MM.1S (cell line): ENCODE measurements at regions not wholly inside any gene's neighbourhood (a gene's known extent, or its start where the extent isn't known, plus 50 kb on each side); places are given as distances from the start of the nearest gene placed in this dataset.
A peak's percentile ranks its signal among the peaks of the same experiment; 100 is the strongest.
"Not testable (repeated sequence)": the region's sequence is repeated elsewhere in the genome, so short reads cannot be mapped to it uniquely, and the experiment has no call there.

ENCODE experiments used
- DNase-seq: peaks from one replicate; pipeline ENCODE4 v3.0.0-alpha.2; 2015
- H2AFZ ChIP-seq: fragments of 300-600 bp; sonication (generic); 2 replicates; pipeline ENCODE4 v1.6.0; 2016; ENCODE audit warnings: antibody characterized with exemption, low read length
- H3F3A ChIP-seq: fragments of 300-600 bp; sonication (generic); 2 replicates; pipeline ENCODE4 v1.6.1; 2016; ENCODE audit warnings: mild to moderate bottlenecking, antibody characterized with exemption, low read length, moderate library complexity, mixed read lengths; ENCODE audit not compliant: insufficient read depth
- H3K27ac ChIP-seq: fragments of 300-600 bp; sonication (generic); 2 replicates; pipeline ENCODE4 v1.5.1; 2016; ENCODE audit warnings: mild to moderate bottlenecking, low read length
- H3K27me3 ChIP-seq: fragments of 300-600 bp; sonication (generic); replicated peaks from 2 replicates; pipeline ENCODE4 v1.6.0; 2016; ENCODE audit warnings: low read length; ENCODE audit not compliant: insufficient read depth
- H3K36me3 ChIP-seq: fragments of 300-600 bp; sonication (generic); replicated peaks from 2 replicates; pipeline ENCODE4 v1.6.1; 2016; ENCODE audit warnings: mild to moderate bottlenecking, low read length, mixed read lengths; ENCODE audit not compliant: insufficient read depth
- H3K4me1 ChIP-seq: fragments of 300-600 bp; sonication (generic); 2 replicates; pipeline ENCODE4 v1.6.1; 2016; ENCODE audit warnings: low read length, mixed read lengths
- H3K4me2 ChIP-seq: fragments of 300-600 bp; sonication (generic); 2 replicates; pipeline ENCODE4 v1.6.0; 2016; ENCODE audit warnings: low read depth, low read length
- H3K4me3 ChIP-seq: fragments of 300-600 bp; sonication (generic); 2 replicates; pipeline ENCODE4 v1.5.1; 2016; ENCODE audit warnings: low read length, mixed read lengths
- H3K79me2 ChIP-seq: fragments of 300-600 bp; sonication (generic); 2 replicates; pipeline ENCODE4 v1.6.1; 2016; ENCODE audit warnings: mixed run types, low read length, mixed read lengths
- H3K9ac ChIP-seq: fragments of 300-600 bp; sonication (generic); 2 replicates; pipeline ENCODE4 v1.6.1; 2016; ENCODE audit warnings: low read length, mixed read lengths
- H3K9me2 ChIP-seq: fragments of 300-600 bp; sonication (generic); replicated peaks from 2 replicates; pipeline ENCODE4 v1.6.1; 2016; ENCODE audit warnings: mild to moderate bottlenecking, low read length, mixed read lengths; ENCODE audit not compliant: insufficient read depth
- H3K9me3 ChIP-seq: fragments of 300-600 bp; sonication (generic); replicated peaks from 2 replicates; pipeline ENCODE4 v1.6.1; 2016; ENCODE audit warnings: mild to moderate bottlenecking, low read length, mixed read lengths; ENCODE audit not compliant: insufficient read depth
- H4K20me1 ChIP-seq: fragments of 300-600 bp; sonication (generic); 2 replicates; pipeline ENCODE4 v1.6.1; 2016; ENCODE audit warnings: mild to moderate bottlenecking, low read length, moderate library complexity, mixed read lengths; ENCODE audit not compliant: insufficient read depth
- TF ChIP-seq, protein P1 (sequence below): fragments of 300-600 bp; sonication (generic); IDR thresholded peaks from 2 replicates; pipeline ENCODE4 v1.5.1; 2016; ENCODE audit warnings: antibody characterized with exemption, low read length, mixed read lengths

DNA sequence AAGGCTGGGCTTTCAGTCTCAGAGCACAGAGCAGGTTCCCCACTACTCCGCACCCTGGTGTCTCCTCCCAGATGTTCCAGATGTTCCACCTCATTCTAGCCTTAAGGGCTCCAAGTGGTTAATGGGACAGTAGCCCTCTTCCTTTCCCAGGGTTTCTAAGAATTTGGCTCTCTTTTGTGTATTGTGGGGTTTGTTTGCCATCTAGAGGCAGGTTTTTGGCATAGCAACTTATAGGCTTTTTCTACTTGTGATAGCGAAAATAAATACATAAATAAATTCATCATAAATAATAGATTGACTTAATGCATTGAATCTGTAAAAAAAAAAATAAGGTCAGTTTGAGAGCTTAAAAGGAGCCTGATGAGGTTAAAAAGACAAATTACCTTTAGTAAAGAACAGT, 86.1 kb upstream of the XKR3 start:
- not testable (repeated sequence) for H3K9ac ChIP-seq, H3K27ac ChIP-seq, DNase-seq, H3K79me2 ChIP-seq, H3K4me2 ChIP-seq, H3K27me3 ChIP-seq, H3K4me1 ChIP-seq, H3K4me3 ChIP-seq, H4K20me1 ChIP-seq, H3K36me3 ChIP-seq, H3K9me3 ChIP-seq, H3F3A ChIP-seq, H2AFZ ChIP-seq, H3K9me2 ChIP-seq
- TF ChIP-seq, protein P1, sequence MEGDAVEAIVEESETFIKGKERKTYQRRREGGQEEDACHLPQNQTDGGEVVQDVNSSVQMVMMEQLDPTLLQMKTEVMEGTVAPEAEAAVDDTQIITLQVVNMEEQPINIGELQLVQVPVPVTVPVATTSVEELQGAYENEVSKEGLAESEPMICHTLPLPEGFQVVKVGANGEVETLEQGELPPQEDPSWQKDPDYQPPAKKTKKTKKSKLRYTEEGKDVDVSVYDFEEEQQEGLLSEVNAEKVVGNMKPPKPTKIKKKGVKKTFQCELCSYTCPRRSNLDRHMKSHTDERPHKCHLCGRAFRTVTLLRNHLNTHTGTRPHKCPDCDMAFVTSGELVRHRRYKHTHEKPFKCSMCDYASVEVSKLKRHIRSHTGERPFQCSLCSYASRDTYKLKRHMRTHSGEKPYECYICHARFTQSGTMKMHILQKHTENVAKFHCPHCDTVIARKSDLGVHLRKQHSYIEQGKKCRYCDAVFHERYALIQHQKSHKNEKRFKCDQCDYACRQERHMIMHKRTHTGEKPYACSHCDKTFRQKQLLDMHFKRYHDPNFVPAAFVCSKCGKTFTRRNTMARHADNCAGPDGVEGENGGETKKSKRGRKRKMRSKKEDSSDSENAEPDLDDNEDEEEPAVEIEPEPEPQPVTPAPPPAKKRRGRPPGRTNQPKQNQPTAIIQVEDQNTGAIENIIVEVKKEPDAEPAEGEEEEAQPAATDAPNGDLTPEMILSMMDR = peak; percentile 27

DNA sequence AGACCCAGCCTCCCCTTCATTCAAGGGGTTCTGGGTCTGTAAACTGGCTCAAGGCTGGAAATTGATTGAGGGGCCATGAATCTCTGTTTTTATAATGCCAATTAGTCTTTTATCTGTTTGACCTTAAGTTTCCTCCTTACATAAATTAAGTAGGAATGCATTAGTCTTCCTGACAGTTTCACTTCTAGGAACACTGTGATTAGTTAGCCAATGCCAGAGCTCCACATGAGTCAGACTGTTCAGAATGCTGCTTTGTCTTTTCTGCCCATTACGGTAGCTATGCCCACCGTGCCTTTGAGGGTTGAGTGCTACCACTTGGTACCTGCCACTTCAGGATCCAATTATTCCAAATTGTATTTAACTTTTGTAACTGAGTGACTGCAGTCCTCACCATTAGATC, 76.8 kb upstream of the XKR3 start:
- H3K36me3 ChIP-seq, H3K27me3 ChIP-seq, H3F3A ChIP-seq, H4K20me1 ChIP-seq, H3K9ac ChIP-seq, H3K9me3 ChIP-seq, H3K4me1 ChIP-seq, H3K4me2 ChIP-seq, H3K79me2 ChIP-seq, H2AFZ ChIP-seq, DNase-seq, H3K27ac ChIP-seq, H3K9me2 ChIP-seq, H3K4me3 ChIP-seq: not testable (repeated sequence)

DNA sequence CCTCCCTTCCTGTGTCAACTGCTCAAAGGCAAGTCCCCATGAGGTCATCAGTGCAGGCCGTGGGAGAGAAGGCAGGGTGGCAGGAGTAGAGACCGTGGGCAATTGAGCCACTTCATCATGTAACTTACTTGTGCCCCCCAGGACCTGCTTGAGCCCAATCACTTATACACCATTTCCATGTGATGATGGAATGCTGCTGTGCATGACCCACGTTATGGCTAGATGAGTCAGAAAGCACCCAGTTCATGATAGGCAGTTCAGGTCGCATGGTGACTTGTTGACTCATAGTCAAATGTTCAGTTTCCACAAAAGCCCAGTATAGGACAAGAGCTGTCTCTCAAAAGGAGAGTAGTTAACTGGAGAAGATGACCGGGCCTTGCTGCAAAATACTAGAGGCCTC, 76.4 kb upstream of the XKR3 start:
- H3K4me2 ChIP-seq, H4K20me1 ChIP-seq, H3K27me3 ChIP-seq, DNase-seq, H3K9me3 ChIP-seq, H3K9me2 ChIP-seq, H3F3A ChIP-seq, H2AFZ ChIP-seq, H3K27ac ChIP-seq, H3K4me1 ChIP-seq, H3K9ac ChIP-seq, H3K79me2 ChIP-seq, H3K36me3 ChIP-seq, H3K4me3 ChIP-seq: not testable (repeated sequence)

DNA sequence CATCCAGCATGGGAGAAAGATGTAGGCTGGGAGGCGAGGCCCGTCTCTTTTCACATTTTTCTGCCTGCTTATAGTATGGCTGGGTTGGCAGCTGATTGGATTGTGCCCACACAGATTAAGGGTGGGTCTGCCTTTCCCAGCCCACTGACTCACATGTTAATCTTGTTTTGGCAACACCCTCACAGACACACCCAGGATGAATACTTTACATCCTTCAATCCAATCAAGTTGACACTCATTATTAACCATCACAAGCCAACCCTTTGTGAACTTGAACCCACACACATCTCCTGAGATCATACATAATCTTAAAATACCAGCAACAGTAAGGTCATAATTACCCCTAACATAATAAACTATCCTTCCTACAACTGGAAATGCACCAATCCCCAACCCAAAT, 74.1 kb upstream of the XKR3 start:
- DNase-seq, H3K4me1 ChIP-seq: not testable (repeated sequence)

DNA sequence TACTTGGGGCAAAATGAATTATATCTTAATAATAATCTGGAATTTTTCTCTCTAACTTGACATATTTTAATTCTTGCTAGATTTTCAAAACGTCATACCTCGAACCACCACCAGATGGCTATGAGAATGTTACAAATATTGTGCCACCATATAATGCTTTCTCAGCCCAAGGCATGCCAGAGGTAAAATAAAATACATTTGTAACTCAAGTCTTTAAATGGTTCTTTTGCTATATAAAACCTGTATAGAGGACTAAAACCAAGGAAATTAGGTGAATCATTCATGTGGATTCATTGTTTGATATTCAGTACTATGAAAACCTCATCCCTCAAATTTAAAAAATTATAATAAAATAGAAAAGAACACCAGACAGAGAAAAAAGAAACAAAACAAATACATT, 72.2 kb upstream of the XKR3 start:
- not testable (repeated sequence) for H2AFZ ChIP-seq, H3K4me2 ChIP-seq, H4K20me1 ChIP-seq, H3K9ac ChIP-seq, H3K4me3 ChIP-seq, H3K9me2 ChIP-seq, H3K79me2 ChIP-seq, H3K4me1 ChIP-seq, H3F3A ChIP-seq, H3K27me3 ChIP-seq, H3K9me3 ChIP-seq, DNase-seq, H3K36me3 ChIP-seq
- H3K27ac ChIP-seq = peak overlapping the region; percentile 41; the same call in 1 of the 2 replicates

More for the DNA sequence above, 74.1 kb upstream of the XKR3 start:
- not testable (repeated sequence) for H2AFZ ChIP-seq, H3F3A ChIP-seq, H3K79me2 ChIP-seq, H3K9me2 ChIP-seq, H3K27ac ChIP-seq, H3K4me2 ChIP-seq, H3K9ac ChIP-seq, H3K36me3 ChIP-seq, H4K20me1 ChIP-seq, H3K9me3 ChIP-seq, H3K27me3 ChIP-seq, H3K4me3 ChIP-seq
